GM04504 (cell line): ENCODE measurements at regions not wholly inside any gene's neighbourhood (a gene's known extent, or its start where the extent isn't known, plus 50 kb on each side); places are given as distances from the start of the nearest gene placed in this dataset.
A peak's percentile ranks its signal among the peaks of the same experiment; 100 is the strongest.

Source experiments
- DNase-seq: peaks from one replicate; pipeline ENCODE4 v3.0.0-alpha.2; 2012; ENCODE audit warnings: low read depth

DNA sequence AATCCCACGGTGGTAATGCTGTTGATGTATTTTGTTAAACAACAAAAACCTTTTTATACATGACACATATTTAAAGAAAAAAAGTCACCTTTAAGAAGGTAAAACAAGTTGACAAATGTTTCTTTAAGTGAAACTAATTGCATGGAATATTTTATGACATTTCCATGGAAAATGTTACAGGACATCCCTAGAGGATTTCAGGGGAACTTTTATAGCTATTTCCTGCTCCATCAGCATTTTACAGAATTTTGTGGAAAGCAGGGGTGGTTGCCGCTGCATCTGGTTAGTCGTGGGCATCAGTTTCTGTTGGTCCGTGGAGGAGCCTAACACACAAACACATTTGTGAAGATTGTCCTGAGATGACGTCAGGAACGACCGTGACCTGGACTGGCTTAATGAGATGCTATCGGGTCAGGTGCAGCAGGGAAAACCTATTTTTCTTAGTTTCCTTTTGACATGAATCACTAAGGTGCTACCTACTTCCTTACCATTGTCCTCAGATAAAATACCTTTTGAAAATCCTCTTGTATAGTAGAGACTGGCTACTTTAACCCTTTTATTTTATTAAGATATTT, 305.1 kb downstream of the MAP2K6 start:
- no peak for DNase-seq

DNA sequence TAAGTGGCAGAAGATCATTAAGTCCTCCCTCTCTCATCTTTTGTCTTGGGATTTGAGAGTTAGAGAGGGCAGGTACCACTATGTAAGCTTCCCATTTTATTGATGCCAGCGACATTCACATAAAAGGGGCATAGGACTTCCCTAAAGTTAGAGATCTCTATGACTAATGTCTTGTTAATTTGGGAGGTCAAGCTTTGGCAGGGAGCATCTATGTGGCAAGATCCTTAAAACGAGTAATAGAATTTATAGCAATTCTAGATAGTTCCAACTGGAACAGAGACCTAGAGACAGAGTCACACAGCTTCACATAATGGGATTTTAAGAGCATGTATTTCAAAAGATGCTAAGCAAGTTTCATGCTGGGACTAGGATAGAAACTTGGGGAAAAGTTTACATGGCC, 308.0 kb downstream of the MAP2K6 start:
- DNase-seq = no peak

DNA sequence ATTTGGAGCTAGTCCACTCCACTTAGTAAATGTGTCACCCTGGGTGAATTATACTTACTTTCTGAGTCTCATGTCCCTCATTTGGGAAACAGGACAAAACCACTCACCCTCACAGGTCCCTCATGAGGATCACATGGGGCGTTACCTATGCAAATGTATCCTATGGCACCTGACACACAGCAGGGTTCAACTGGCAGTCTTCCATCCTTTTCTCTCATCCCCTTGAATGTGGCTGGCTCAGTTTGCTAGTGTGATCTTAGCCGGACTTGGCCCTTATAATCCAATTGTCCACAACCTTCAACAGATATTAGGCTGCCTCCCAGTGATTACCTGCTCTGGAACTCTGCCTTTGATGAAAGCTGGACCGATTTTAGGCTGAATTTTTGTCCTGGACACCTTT, 308.8 kb downstream of the MAP2K6 start:
- no peak for DNase-seq

DNA sequence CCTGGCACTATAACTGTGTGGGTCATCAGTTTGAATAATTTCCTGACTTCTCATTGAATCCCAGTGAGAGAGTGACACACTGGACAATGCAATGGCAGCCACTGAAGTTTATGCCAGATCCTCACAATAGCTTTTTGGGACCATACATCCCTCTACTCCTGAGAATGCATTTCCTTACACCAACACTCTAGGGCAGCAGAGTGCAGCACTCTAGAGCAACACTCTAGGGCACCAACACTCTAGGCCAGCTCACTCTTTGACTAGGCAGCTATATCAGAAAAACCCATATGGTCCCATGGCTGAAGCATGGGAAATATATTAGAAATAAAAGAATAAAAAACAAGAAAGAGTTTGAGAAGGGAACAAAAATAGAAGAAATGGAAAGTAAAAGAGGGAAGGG, 309.2 kb downstream of the MAP2K6 start:
- DNase-seq = no peak

DNA sequence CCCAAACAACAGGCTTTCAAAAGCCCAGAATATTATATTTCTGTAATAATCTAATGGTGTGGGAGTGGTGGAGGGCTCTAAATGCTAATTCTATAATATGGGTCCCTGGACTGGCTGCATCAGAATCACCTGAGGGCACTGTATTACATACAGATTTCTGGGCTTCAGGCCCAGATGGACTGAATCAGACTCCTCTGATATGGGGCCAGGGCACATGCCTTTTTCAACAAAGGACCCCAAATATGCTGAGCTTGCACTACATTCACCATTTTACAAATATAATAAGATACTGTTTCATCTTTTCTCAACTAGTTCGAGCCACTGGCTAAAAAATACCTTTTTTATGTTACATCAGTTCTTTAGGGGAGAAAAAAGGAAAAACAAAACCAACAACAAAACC, 309.7 kb downstream of the MAP2K6 start:
- DNase-seq = no peak

DNA sequence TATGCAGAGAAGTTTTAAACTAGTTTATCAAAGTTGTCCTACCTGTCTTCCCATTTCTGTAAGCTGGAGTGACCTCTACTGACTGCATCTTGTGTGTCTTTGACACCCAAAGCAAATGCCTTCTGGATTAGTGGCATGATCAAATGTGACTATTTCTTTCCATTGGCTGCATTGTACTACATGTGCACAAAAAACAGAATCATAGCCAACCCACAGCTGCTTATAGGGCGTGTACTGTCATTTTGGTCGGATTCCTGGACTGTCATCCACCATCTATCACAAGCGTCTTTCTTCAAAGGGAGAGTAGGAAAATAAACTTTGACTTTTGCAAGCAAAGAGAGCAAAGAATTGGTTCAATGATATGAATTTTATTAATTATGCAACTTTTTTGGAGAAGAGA, 310.6 kb downstream of the MAP2K6 start:
- no peak for DNase-seq

DNA sequence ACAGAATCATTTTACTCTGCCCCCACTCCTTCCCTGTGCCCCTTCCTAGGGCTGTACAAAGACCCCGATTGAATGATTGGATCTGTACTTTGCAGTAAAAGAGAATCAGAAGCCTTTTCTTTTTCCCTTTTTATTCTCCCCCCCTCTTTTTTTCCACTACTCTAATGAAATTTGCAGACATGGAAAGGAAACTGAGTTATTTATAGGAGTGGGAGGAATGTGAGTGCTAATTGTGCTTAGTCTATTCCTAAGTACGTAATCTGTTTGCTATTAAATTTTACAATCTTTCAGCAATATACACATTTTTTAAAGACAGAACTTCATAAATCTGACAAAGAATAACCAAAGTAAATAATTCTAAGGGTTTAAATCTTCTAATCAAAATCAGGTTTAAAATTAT, 314.3 kb downstream of the MAP2K6 start:
- no peak for DNase-seq

DNA sequence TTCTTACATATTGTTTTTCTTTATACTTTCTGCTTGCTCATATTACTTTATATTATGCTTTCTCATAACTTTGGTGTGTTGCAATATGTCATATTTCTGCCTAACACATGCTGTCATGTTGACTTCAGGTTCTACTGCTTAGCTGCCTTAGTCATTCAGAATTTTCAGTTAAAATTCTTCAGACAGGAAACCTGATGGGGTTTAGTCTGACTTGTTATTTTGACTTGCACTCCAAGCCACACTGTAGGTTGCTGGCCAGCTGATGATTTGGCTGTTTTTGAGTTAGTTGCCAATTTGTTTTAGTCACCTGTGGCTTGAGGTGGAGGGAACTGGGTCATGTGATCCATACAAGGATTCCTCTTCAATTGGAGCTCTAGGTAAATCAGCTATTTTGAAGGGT, 315.4 kb downstream of the MAP2K6 start:
- DNase-seq = no peak

DNA sequence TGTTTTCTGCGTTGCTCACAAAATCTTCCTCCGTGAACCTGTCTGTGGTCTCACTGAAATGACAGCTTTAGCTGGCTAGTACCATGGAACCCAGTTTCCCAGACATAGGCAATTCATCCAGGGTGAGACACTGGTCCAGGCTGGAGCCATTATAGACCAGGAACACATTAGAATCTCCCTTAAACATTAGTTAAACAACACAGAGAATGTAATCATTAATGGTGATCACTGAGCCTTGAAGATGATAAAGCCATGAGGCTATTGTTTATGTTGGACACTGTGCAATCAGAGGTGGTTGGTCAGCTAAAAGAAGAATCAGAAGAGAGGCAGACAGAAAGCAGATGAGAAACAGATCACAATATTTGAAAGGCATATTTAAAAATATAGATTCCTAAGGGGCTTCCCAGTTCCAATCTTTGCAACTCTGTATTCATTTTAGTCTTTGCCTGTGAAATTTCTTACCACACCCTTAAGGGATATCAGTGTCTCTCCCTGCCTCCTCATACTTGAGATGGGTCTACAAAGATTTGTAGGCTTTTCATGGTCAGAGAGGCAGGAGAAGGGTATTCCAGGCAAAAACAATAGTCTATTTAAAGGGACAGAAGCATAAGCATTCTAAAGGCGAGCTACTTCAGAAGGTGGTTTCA, 317.9 kb downstream of the MAP2K6 start:
- DNase-seq = no peak

DNA sequence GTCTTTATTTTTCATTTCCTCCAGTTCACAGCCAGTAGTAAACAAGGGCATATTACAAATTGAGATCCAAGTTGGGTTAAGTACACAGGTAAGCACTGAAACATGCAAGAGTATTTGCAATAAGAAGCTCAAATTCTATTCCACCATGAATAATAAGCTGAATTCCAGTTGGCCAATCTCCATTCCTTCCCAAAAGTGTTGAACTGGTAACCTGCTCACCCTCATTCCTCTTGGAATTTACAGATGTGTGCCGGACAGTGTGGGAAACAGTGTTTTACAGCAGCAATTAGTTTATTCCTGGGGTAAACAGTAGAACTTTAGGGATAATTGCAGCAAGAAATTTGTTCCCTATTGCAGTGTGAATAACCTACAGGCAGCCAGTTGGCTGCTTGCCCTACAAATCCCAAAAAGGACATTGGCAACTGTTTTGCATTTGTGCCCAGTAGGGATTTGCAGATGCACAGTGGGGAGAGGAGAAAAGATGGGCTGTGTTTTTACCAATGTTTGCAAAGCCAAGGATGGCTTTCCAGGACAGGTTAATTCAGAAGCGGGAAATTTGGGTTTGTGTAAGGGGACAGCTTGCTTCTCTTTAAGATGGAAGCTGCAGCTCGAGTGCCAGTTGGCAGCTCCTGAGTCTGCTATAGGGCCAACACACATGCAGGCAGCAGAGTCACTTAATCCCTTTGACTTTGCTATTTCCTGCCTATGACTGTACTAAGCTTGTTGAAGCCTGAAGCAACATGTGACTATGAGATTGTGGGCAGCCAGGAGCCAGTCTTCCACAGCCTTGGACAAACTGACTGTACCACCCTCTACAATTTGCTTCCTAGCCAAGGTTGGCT, 318.9 kb downstream of the MAP2K6 start:
- no peak for DNase-seq

DNA sequence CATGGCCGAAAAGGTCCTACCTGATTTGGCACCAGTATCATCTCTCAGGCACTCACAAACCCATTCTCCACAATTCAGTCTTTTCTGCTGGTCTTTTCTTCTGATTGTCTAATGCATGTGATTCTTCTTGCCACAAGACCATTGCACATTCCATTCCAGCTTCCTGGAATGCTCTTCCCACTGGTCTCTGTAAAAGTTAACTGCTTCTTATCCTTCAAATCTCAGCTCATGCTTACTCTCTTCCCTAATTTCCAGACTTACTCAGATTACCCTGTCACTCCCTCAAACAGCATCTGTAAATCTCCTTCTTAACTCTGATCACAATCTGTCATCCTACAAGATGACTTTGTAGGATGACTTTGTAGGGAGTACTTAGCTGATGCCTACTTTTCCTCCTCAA, 320.2 kb downstream of the MAP2K6 start:
- no peak for DNase-seq

DNA sequence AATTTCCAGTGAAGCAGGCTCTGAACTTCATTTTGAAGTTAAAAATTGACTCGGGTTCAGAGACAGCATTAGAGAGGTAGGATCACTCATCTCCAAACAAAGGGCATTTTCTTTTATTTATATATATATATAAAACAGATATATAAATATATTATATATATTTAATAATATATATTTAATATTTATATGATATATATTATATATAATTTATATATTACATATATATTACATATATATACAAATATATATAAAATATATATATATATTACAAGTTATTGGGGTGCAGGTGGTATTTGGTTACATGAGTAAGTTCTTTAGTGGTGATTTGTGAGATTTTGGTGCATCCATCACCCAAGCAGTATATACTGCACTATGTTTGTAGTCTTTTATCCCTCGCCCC, 320.8 kb downstream of the MAP2K6 start:
- DNase-seq = no peak

DNA sequence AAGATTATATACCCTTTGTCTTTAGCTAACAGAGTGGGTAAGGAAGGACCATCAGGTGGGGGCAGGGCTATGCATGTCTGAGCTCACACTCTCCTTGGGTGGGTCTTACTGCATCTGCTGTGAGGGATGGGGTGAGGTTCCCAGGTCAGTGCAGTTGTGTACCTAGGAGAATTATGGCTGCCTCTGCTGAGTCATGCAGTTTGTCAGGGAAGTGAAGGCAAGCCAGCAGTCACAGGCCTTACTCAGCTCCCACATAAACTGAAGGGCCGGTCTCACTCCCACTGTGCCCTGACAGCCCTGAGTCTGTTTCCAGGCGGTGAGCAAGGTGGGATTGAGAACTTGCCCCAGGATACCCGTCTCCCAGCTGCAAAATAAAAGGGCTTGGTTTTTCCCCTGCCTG, 328.6 kb downstream of the MAP2K6 start:
- DNase-seq = no peak

DNA sequence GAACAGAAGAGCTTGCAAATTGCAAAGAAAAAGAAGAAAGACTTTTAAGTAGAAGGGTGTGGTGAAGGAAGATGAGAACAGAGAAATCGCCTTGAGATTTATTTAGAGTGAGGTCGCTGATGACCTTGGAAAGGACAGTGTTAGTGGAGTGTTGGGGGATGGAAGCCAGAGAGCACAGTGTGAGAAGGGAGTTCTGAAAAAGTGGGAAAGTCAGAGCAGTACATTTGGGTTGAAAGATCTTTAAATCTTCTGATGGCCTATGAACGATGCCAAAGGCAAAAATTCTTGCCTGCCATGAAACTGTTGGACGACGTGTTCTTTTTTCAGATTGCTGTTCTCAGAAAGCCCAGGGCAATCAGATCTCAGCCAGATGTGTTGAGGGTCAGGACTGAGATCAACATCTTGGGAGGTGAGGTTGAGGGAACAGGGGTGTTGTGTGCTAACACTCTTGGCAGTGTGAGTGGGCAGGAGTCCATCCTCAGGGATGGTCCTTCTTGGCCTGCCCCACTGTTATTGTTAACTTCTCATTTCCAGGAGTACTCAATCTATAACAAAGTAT, 330.1 kb downstream of the MAP2K6 start:
- DNase-seq = no peak

DNA sequence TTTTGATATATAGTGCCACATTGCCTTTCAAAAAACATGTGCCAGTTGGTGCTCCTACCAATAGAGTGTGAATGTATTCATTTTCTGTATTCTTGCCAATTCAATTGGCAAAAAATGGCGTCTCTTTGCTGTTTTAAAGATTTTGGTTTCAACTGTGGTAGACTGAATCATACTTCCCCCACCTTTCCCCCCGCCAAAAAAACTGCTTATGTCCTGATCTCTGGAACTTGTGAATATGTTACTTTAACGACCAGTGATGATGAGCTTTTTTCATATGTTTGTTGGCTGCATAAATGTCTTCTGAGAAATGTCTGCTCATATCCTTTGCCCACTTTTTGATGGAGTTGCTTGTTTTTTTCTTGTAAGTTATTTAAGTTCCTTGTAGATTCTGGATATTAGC, 325.1 kb upstream of the KCNJ16 start:
- DNase-seq = no peak

DNA sequence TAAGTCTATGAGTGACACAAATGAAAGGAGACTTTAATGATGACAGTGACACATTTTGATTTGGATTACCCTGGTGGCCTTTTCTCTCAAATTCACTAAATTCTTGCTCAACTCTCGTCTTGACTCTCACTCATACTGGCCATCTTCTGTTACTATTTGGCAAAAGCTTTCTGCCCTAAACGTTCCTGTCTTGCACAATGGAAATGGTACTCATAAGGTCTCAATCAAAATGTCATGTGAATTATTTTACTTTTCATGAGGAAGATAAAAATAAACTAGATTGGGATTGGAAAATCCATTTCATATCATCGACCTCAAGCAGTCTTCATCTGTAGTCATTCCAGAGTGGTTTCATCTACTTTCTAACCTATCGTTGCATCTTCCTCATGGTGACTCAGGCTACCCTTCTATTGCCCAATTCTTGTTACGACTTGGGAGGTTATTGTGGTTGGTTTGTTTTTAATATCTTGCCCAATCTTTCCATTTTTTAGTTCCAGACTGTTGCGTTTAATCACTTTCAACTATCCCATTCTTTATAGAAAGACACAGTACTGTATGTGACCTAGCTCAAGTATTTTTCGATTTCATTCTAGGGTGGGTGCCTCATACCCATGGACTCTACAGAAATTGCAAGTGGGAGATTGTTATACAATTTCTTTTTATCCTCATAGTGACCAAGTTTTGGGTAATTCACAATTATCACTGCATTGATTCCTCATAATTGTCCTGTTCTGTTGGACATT, 317.2 kb upstream of the KCNJ16 start:
- peak; percentile 96 for DNase-seq

DNA sequence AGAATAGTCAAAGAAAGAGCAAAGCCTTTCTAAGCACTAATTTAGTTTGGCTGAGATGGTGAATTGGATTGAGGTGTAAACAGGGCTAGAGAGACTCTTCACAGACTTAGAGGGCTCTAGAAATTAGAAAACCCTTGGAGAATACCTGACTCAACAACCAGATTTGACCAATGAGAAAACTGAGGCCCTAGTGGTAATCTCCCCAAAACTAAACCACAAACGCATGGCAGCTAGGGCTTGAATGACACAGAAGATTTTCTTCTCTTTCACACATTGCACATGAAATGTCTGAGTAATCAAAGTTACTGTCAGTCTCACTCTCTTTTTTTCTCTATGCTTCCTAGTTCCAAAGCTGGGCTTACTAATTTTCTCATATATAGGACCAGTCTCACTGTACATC, 314.5 kb upstream of the KCNJ16 start:
- DNase-seq = no peak

DNA sequence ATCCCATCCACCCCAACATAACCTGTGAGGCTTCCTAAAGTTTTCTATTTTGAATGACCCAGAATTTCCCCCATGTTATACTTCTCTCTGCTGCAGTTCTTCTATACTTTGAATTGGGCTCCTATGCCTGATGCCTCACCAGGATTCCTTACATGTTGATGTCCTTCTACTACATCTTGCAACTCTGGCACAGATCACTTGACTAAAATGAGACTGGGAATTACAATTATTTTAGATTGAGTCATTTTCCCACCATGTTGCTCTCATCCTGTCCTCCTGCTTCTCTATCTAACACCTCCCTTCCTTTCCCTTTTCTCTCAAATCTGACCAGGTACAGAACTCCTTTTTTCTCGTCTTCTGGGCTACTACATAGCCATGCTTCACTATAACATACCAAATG, 314.0 kb upstream of the KCNJ16 start:
- no peak for DNase-seq

DNA sequence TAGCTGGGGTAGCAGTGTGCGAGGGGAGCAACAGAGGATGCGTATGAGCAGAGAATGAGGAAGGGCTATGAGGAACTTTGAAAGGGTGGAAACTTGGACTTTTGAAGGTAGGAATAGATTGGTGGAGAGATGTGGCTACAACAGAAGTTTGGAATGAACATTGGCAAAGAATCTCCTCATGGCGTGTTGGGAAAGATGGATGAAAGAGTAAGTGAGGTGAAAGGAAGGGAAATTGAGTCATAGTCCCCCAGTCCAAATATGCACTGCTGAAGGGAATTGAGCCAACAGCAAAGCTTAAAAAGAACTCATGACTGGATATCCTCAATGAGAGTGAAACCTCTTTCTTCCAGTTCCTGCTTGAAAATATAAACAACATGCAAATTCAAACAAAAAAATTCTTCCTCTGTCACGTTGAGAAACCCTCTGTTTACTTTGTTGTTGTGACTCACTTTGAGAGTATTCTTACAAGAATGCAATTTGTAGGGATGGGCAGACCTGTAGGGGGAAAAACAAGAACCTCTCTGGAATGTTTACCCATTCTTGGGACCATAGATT, 313.2 kb upstream of the KCNJ16 start:
- peak; percentile 94 for DNase-seq

DNA sequence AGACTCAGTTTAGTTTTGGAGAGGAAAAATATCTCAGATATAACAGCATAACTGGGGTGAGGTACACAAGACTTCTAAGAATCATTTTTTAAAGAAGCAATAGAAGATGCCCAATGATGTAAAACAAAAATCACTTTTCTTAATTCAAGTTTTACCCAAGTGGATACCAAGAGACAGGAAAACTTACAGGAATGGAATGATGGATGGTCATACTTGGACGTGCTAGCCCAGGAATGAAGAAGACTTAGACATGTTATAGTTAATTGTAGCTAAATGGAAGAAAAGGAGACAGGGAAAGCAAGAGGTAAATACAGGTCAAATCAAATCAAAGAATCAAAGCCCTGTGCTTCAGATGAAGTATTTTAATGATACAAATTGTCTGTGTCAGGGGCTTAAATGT, 312.7 kb upstream of the KCNJ16 start:
- DNase-seq = no peak

DNA sequence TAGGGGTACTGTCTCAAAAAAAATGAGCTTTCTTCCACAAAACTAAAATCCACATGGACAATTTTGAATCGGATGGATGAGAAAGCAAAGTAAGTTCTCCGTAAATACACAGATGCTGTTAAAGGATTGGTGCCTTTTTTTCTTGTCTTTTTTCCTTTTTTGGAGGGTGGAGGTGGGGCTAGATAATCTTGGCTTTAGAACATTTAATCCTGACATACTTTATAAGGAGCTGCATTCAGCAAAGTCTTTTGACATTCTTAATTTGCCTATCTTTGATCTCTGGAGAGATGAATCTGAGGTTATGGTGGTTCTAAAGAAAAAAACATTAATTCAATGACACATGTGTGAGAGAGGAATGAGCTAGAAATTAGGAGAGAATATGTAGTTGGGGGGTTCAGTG, 312.3 kb upstream of the KCNJ16 start:
- DNase-seq = no peak

DNA sequence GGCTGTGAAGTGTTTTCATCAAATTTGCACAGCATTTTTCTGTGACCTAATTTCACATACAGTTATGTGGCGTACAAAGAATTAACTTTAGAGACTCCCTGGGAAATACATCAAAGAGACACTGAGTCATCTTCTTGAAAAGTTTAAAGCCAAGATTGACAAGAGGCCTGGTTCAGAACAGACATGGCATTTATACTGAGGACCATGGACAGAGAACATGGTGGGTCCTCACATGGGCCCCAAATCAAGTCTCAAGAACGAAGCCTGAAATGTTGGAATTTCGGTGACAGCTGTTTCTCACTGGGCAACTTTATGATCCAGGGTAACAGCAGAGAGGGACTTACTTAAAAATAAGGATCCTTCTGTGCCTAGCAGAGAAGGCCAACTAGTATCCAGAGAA, 311.5 kb upstream of the KCNJ16 start:
- no peak for DNase-seq
